WTC11 (cell line): ENCODE measurements at regions not wholly inside any gene's neighbourhood (a gene's known extent, or its start where the extent isn't known, plus 50 kb on each side); places are given as distances from the start of the nearest gene placed in this dataset.

Source experiments
- ATAC-seq: fragments of 200-7000 bp; cut with Tn5 transposase; 2 replicates; pipeline ENCODE4 v1.10.0; 2021; ENCODE audit warnings: mild to moderate bottlenecking, moderate library complexity
- CTCF ChIA-PET: fragments of 300-600 bp; sonication (Branson Sonifier 250); formaldehyde crosslinking; loops from one replicate; lab custom pipeline; 2021; ENCODE audit warnings: antibody characterized with exemption; lab: Charles Lee
- POLR2A ChIA-PET: fragments of 350-600 bp; sonication (Branson Sonifier 250); formaldehyde crosslinking; loops from one replicate; lab custom pipeline; 2021; ENCODE audit warnings: antibody characterized with exemption; lab: Charles Lee
- DNase-seq: peaks from one replicate; pipeline ENCODE4 v3.0.0; 2021; ENCODE audit warnings: low spot score
- H3K27ac Mint-ChIP-seq: 2 replicates; pipeline ENCODE4 v1.8.0; 2021; ENCODE audit warnings: mixed read lengths
- H3K27me3 Mint-ChIP-seq: 2 replicates; pipeline ENCODE4 v1.8.0; 2021; ENCODE audit warnings: low read depth, mild to moderate bottlenecking, moderate library complexity, mixed read lengths
- H3K36me3 Mint-ChIP-seq: 2 replicates; pipeline ENCODE4 v1.8.0; 2021; ENCODE audit warnings: mixed read lengths
- H3K4me1 Mint-ChIP-seq: 2 replicates; pipeline ENCODE4 v1.8.0; 2022; ENCODE audit warnings: mixed read lengths
- H3K4me3 Mint-ChIP-seq: 2 replicates; pipeline ENCODE4 v1.8.0; 2021; ENCODE audit warnings: mild to moderate bottlenecking, moderate library complexity, mixed read lengths
- H3K9me3 Mint-ChIP-seq: 2 replicates; pipeline ENCODE4 v1.8.0; 2021; ENCODE audit warnings: mixed read lengths
- ATF1 ChIP-seq: sonication (generic); formaldehyde crosslinking; IDR thresholded peaks from 2 replicates; pipeline ENCODE4 v1.8.1; 2023; ENCODE audit warnings: mild to moderate bottlenecking, moderate library complexity, missing genetic modification reagents
- CREB1 ChIP-seq: sonication (generic); formaldehyde crosslinking; IDR thresholded peaks from 2 replicates; pipeline ENCODE4 v1.8.0; 2023; ENCODE audit warnings: mild to moderate bottlenecking, missing genetic modification reagents
- EMX1 ChIP-seq: fragments of 250-450 bp; sonication (Bioruptor Pico); IDR thresholded peaks from 2 replicates; pipeline ENCODE4 v1.8.0; 2021; ENCODE audit warnings: mild to moderate bottlenecking
- ESRRA ChIP-seq: sonication (generic); formaldehyde crosslinking; IDR thresholded peaks from 2 replicates; pipeline ENCODE4 v1.8.1; 2022; ENCODE audit warnings: mild to moderate bottlenecking, missing genetic modification reagents, borderline replicate concordance
- FOXP1 ChIP-seq: sonication (generic); formaldehyde crosslinking; IDR thresholded peaks from 2 replicates; pipeline ENCODE4 v1.8.0; 2022; ENCODE audit warnings: missing genetic modification reagents, mild to moderate bottlenecking, moderate library complexity, borderline replicate concordance
- GABPB1 ChIP-seq: sonication (generic); formaldehyde crosslinking; IDR thresholded peaks from 2 replicates; pipeline ENCODE4 v1.8.1; 2023; ENCODE audit warnings: mild to moderate bottlenecking, missing genetic modification reagents
- GRHL2 ChIP-seq: fragments of 250-450 bp; sonication (Bioruptor Pico); IDR thresholded peaks from 2 replicates; pipeline ENCODE4 v1.8.0; 2022; ENCODE audit warnings: mild to moderate bottlenecking, moderate library complexity; ENCODE audit not compliant: insufficient replicate concordance, severe bottlenecking
- MYBL2 ChIP-seq: sonication (generic); formaldehyde crosslinking; IDR thresholded peaks from 2 replicates; pipeline ENCODE4 v1.8.1; 2023; ENCODE audit warnings: mild to moderate bottlenecking, moderate library complexity, missing genetic modification reagents
- NFE2L1 ChIP-seq: sonication (generic); formaldehyde crosslinking; IDR thresholded peaks from 2 replicates; pipeline ENCODE4 v1.8.1; 2023; ENCODE audit warnings: missing genetic modification reagents
- OVOL2 ChIP-seq: fragments of 250-450 bp; sonication (Bioruptor Pico); IDR thresholded peaks from 2 replicates; pipeline ENCODE4 v1.9.0; 2021; ENCODE audit warnings: mild to moderate bottlenecking, borderline replicate concordance
- PRRX2 ChIP-seq: fragments of 250-450 bp; sonication (Bioruptor Pico); IDR thresholded peaks from 2 replicates; pipeline ENCODE4 v1.8.0; 2021; ENCODE audit warnings: mild to moderate bottlenecking
- RELA ChIP-seq: sonication (generic); formaldehyde crosslinking; IDR thresholded peaks from 2 replicates; pipeline ENCODE4 v1.8.1; 2022; ENCODE audit warnings: missing genetic modification reagents, mild to moderate bottlenecking, borderline replicate concordance
- SOX15 ChIP-seq: fragments of 250-450 bp; sonication (Bioruptor Pico); IDR thresholded peaks from 2 replicates; pipeline ENCODE4 v1.9.0; 2021; ENCODE audit warnings: mild to moderate bottlenecking
- SP1 ChIP-seq: sonication (generic); formaldehyde crosslinking; conservative IDR thresholded peaks from 2 replicates; pipeline ENCODE4 v1.8.1; 2022; ENCODE audit warnings: missing genetic modification reagents
- TCF7 ChIP-seq: sonication (generic); formaldehyde crosslinking; IDR thresholded peaks from 2 replicates; pipeline ENCODE4 v1.8.0; 2022; ENCODE audit warnings: mild to moderate bottlenecking, low read depth, missing genetic modification reagents, moderate library complexity
- ZNF423 ChIP-seq: fragments of 250-450 bp; sonication (Bioruptor Pico); IDR thresholded peaks from 2 replicates; pipeline ENCODE4 v2.1.2; 2022; ENCODE audit warnings: mild to moderate bottlenecking, moderate library complexity
- TF ChIP-seq, protein P1 (sequence below): sonication (generic); formaldehyde crosslinking; IDR thresholded peaks from 2 replicates; pipeline ENCODE4 v1.8.0; 2022; ENCODE audit warnings: mild to moderate bottlenecking, missing genetic modification reagents
- TF ChIP-seq, protein P2 (sequence below): sonication (generic); formaldehyde crosslinking; IDR thresholded peaks from 2 replicates; pipeline ENCODE4 v1.8.1; 2023; ENCODE audit warnings: mild to moderate bottlenecking, missing genetic modification reagents, moderate library complexity
- TF ChIP-seq, protein P3 (sequence below): sonication (generic); formaldehyde crosslinking; IDR thresholded peaks from 2 replicates; pipeline ENCODE4 v1.8.1; 2022; ENCODE audit warnings: low read depth, mild to moderate bottlenecking, moderate library complexity, missing genetic modification reagents, borderline replicate concordance
- TF ChIP-seq, protein P4 (sequence below): sonication (generic); formaldehyde crosslinking; IDR thresholded peaks from 2 replicates; pipeline ENCODE4 v1.8.1; 2022; ENCODE audit warnings: mild to moderate bottlenecking, moderate library complexity, missing genetic modification reagents
- TF ChIP-seq, protein P5 (sequence below): sonication (generic); formaldehyde crosslinking; IDR thresholded peaks from 2 replicates; pipeline ENCODE4 v1.8.1; 2023; ENCODE audit warnings: mild to moderate bottlenecking, missing genetic modification reagents, borderline replicate concordance
- TF ChIP-seq, protein P6 (sequence below): sonication (generic); formaldehyde crosslinking; IDR thresholded peaks from 2 replicates; pipeline ENCODE4 v1.8.1; 2023; ENCODE audit warnings: mild to moderate bottlenecking, missing genetic modification reagents, moderate library complexity
- TF ChIP-seq, protein P7 (sequence below): sonication (generic); formaldehyde crosslinking; IDR thresholded peaks from 2 replicates; pipeline ENCODE4 v1.8.1; 2023; ENCODE audit warnings: mild to moderate bottlenecking, missing genetic modification reagents
- TF ChIP-seq, protein P8 (sequence below): sonication (generic); formaldehyde crosslinking; IDR thresholded peaks from 2 replicates; pipeline ENCODE4 v1.8.0; 2022; ENCODE audit warnings: mild to moderate bottlenecking, missing genetic modification reagents

DNA sequence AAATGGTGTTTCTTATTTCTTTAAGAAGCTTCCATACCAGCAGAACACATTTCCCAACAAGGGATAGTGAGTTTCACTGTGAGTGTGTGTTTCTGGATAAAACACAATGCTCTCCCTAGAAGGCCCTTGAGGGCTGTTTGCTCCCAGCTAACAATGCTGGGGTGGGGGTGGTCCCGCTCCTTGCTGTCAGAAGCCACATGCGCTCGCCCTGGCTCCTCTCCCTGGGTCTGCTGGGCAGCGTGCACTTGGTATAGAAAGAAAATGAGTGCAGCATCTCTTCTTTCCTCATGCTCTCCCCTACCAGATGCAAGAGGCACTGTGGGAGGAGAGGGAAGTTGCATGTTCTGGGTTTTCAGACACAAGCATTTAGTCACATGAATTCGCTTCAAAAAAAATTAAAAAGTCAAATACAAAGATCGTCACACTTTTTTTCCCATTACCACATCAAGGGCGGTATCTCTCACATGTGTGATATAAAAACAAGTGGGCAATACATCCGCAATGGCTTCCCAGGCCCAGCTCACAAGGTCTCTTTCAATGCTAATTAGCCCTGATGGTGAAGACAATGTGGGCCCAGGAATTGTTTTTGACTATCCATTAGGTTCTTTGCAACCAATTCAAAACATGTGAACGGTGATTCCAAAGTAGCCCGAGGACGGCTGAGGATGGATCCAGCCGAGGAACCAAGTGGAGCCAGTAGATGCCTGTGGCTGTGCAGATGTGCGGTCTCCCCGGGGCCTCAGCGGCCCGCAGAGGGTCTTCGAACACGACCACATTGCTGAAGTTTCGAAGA is 603.6 kb downstream of the IRX1 start:
- Mint-ChIP-seq H3K4me1 (peaks cover 43% of the 10 kb centered on the region), H3K9me3 (no peaks in the 10 kb centered on the region), H3K27ac (no peak overlapping the region; the same call in 1 of the 2 replicates), H3K4me3 (no peak overlapping the region), H3K27me3 (peaks cover 6% of the 10 kb centered on the region)
- peak; percentile 75 for ATAC-seq
- DNase-seq = peak; percentile 23
- ChIA-PET CTCF (interaction anchor here (1.7 to 1.9 kb wide), 2 partner anchors 97 to 364 kb away, joined by 10 to 20 read pairs; no protein-coding TSS in a partner anchor), POLR2A (no interaction called here)
- TF ChIP-seq ATF1 (CRISPR knock-in tag) = no peak
- no peak for TF ChIP-seq CREB1 (CRISPR knock-in tag)
- no peak for TF ChIP-seq PRRX2 (CRISPR knock-in tag)
- TF ChIP-seq, protein P1, sequence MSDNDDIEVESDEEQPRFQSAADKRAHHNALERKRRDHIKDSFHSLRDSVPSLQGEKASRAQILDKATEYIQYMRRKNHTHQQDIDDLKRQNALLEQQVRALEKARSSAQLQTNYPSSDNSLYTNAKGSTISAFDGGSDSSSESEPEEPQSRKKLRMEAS (CRISPR knock-in tag) = no peak
- TF ChIP-seq, protein P2, sequence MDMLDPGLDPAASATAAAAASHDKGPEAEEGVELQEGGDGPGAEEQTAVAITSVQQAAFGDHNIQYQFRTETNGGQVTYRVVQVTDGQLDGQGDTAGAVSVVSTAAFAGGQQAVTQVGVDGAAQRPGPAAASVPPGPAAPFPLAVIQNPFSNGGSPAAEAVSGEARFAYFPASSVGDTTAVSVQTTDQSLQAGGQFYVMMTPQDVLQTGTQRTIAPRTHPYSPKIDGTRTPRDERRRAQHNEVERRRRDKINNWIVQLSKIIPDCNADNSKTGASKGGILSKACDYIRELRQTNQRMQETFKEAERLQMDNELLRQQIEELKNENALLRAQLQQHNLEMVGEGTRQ (CRISPR knock-in tag) = no peak
- TF ChIP-seq, all 79 proteins: peak for 0
- H3K36me3 Mint-ChIP-seq = no peaks in the 10 kb centered on the region

DNA sequence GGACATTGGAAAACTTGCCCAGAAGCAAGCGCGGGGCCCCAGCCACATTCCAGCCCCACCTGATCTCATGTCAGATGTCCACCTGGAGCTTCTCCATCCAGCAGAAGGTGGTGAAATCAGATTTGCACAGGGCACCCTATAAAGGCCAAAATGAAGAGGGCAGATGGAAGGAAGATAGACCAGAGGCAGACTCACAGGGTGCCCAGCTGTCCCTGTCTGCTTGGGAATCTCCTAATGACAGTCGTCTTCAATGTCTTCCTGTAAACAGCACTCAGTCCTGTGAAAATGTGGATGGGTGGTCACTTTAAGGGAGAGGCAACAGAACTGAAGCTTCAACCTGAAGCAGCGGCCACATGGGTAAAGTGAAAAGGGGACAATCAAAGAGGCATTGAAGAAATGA is 607.5 kb downstream of the IRX1 start:
- Mint-ChIP-seq H3K36me3 (no peaks in the 10 kb centered on the region), H3K27ac (no peak overlapping the region), H3K4me1 (peaks cover 60% of the 10 kb centered on the region), H3K9me3 (no peaks in the 10 kb centered on the region), H3K4me3 (no peak overlapping the region), H3K27me3 (peaks cover 15% of the 10 kb centered on the region)
- no peak for ATAC-seq
- CTCF ChIA-PET = interaction anchor here (2.9 kb wide), 1 partner anchor 93 kb away, joined by 11 read pairs; no protein-coding TSS in a partner anchor
- no peak for TF ChIP-seq NFE2L1
- TF ChIP-seq, protein P3, sequence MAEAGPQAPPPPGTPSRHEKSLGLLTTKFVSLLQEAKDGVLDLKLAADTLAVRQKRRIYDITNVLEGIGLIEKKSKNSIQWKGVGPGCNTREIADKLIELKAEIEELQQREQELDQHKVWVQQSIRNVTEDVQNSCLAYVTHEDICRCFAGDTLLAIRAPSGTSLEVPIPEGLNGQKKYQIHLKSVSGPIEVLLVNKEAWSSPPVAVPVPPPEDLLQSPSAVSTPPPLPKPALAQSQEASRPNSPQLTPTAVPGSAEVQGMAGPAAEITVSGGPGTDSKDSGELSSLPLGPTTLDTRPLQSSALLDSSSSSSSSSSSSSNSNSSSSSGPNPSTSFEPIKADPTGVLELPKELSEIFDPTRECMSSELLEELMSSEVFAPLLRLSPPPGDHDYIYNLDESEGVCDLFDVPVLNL (CRISPR knock-in tag) = no peak
- TF ChIP-seq TCF7 (CRISPR knock-in tag) = no peak
- TF ChIP-seq, protein P4, sequence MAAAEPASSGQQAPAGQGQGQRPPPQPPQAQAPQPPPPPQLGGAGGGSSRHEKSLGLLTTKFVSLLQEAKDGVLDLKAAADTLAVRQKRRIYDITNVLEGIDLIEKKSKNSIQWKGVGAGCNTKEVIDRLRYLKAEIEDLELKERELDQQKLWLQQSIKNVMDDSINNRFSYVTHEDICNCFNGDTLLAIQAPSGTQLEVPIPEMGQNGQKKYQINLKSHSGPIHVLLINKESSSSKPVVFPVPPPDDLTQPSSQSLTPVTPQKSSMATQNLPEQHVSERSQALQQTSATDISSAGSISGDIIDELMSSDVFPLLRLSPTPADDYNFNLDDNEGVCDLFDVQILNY (CRISPR knock-in tag) = no peak
- no peak for TF ChIP-seq SP1 (CRISPR knock-in tag)
- TF ChIP-seq, protein P5, sequence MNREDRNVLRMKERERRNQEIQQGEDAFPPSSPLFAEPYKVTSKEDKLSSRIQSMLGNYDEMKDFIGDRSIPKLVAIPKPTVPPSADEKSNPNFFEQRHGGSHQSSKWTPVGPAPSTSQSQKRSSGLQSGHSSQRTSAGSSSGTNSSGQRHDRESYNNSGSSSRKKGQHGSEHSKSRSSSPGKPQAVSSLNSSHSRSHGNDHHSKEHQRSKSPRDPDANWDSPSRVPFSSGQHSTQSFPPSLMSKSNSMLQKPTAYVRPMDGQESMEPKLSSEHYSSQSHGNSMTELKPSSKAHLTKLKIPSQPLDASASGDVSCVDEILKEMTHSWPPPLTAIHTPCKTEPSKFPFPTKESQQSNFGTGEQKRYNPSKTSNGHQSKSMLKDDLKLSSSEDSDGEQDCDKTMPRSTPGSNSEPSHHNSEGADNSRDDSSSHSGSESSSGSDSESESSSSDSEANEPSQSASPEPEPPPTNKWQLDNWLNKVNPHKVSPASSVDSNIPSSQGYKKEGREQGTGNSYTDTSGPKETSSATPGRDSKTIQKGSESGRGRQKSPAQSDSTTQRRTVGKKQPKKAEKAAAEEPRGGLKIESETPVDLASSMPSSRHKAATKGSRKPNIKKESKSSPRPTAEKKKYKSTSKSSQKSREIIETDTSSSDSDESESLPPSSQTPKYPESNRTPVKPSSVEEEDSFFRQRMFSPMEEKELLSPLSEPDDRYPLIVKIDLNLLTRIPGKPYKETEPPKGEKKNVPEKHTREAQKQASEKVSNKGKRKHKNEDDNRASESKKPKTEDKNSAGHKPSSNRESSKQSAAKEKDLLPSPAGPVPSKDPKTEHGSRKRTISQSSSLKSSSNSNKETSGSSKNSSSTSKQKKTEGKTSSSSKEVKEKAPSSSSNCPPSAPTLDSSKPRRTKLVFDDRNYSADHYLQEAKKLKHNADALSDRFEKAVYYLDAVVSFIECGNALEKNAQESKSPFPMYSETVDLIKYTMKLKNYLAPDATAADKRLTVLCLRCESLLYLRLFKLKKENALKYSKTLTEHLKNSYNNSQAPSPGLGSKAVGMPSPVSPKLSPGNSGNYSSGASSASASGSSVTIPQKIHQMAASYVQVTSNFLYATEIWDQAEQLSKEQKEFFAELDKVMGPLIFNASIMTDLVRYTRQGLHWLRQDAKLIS (CRISPR knock-in tag) = no peak
- no peak for TF ChIP-seq FOXP1 (CRISPR knock-in tag)
- TF ChIP-seq, protein P6, sequence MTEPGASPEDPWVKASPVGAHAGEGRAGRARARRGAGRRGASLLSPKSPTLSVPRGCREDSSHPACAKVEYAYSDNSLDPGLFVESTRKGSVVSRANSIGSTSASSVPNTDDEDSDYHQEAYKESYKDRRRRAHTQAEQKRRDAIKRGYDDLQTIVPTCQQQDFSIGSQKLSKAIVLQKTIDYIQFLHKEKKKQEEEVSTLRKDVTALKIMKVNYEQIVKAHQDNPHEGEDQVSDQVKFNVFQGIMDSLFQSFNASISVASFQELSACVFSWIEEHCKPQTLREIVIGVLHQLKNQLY = no peak
- TF ChIP-seq, protein P7, sequence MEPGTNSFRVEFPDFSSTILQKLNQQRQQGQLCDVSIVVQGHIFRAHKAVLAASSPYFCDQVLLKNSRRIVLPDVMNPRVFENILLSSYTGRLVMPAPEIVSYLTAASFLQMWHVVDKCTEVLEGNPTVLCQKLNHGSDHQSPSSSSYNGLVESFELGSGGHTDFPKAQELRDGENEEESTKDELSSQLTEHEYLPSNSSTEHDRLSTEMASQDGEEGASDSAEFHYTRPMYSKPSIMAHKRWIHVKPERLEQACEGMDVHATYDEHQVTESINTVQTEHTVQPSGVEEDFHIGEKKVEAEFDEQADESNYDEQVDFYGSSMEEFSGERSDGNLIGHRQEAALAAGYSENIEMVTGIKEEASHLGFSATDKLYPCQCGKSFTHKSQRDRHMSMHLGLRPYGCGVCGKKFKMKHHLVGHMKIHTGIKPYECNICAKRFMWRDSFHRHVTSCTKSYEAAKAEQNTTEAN (CRISPR knock-in tag) = no peak
- no peak for TF ChIP-seq EMX1
- no peak for TF ChIP-seq CREB1 (CRISPR knock-in tag)
- no peak for TF ChIP-seq ESRRA (CRISPR knock-in tag)
- TF ChIP-seq, protein P8, sequence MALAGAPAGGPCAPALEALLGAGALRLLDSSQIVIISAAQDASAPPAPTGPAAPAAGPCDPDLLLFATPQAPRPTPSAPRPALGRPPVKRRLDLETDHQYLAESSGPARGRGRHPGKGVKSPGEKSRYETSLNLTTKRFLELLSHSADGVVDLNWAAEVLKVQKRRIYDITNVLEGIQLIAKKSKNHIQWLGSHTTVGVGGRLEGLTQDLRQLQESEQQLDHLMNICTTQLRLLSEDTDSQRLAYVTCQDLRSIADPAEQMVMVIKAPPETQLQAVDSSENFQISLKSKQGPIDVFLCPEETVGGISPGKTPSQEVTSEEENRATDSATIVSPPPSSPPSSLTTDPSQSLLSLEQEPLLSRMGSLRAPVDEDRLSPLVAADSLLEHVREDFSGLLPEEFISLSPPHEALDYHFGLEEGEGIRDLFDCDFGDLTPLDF (CRISPR knock-in tag) = no peak
- no peak for TF ChIP-seq OVOL2
- no peak for TF ChIP-seq MYBL2 (CRISPR knock-in tag)
- no peak for TF ChIP-seq GABPB1 (CRISPR knock-in tag)
- TF ChIP-seq SOX15 (CRISPR knock-in tag) = no peak
- TF ChIP-seq GRHL2 = no peak
- no peak for TF ChIP-seq RELA
- TF ChIP-seq ZNF423 = no peak
- POLR2A ChIA-PET = no interaction called here
- no peak for DNase-seq
